ENCODE measurements at regions not wholly inside any gene's neighbourhood (a gene's known extent, or its start where the extent isn't known, plus 50 kb on each side); places are given as distances from the start of the nearest gene placed in this dataset.

GRCh38 chr13:46479283-46479682, 73.7 kb upstream of the LRCH1 start:
- Histone ChIP-seq H3K27ac (ENCODE audit: insufficient read length, low read depth, low read length) (no peak overlapping the region), H3K4ac (ENCODE audit: low read depth, low read length) (no peak overlapping the region), H3K4me1 (ENCODE audit: insufficient read depth, low read length) (no peaks in the 10 kb centered on the region), H4K8ac (replicated peaks; ENCODE audit: insufficient read length, low read depth, low read length) (no peak overlapping the region), H2BK20ac (ENCODE audit: low read depth, low read length, poor library complexity, severe bottlenecking) (no peak overlapping the region), H3K9me3 (ENCODE audit: control insufficient read depth, low read depth, low read length) (no peaks in the 10 kb centered on the region), H3K14ac (ENCODE audit: insufficient read depth, low read length) (no peak overlapping the region), H3K4me2 (ENCODE audit: insufficient read depth, insufficient read length, low read length) (no peak overlapping the region), H2BK120ac (ENCODE audit: low read depth, low read length, poor library complexity, severe bottlenecking) (no peak overlapping the region), H3T11ph (ENCODE audit: low read length) (no peak overlapping the region), H2AFZ (ENCODE audit: low read length) (no peak overlapping the region), H3K23ac (ENCODE audit: insufficient read length, low read depth, low read length) (no peak overlapping the region), H3K9ac (ENCODE audit: extremely low read depth, insufficient read length, low read length) (no peak overlapping the region), H4K20me1 (ENCODE audit: control insufficient read depth, insufficient read depth, insufficient read length) (no peaks in the 10 kb centered on the region), H4K91ac (ENCODE audit: insufficient read length, low read depth, low read length) (no peak overlapping the region), H4K5ac (ENCODE audit: insufficient read length, low read depth, low read length) (no peak overlapping the region), H3K56ac (ENCODE audit: insufficient read length, low read depth, low read length) (no peak overlapping the region), H2BK12ac (ENCODE audit: insufficient read length, low read depth, low read length) (no peak overlapping the region), H3K23me2 (ENCODE audit: insufficient read length, low read depth, low read length, poor library complexity, severe bottlenecking) (no peaks in the 10 kb centered on the region), H3K79me1 (ENCODE audit: insufficient read depth, low read depth, low read length, poor library complexity, severe bottlenecking) (no peaks in the 10 kb centered on the region), H3K79me2 (ENCODE audit: insufficient read depth, low read length) (no peaks in the 10 kb centered on the region), H3K18ac (ENCODE audit: insufficient read length, low read depth, low read length) (no peak overlapping the region), H3K27me3 (ENCODE audit: insufficient read depth, low read length) (no peaks in the 10 kb centered on the region), H2AK5ac (ENCODE audit: insufficient read length, low read length) (no peak overlapping the region), H2BK15ac (ENCODE audit: low read depth, low read length) (no peak overlapping the region), H2BK5ac (ENCODE audit: insufficient read length, low read length) (no peak overlapping the region)
- no peaks in the 10 kb centered on the region; the same call in 1 of the 2 replicates for H3K27me3 Mint-ChIP-seq (ENCODE audit: low read depth)
- WGBS (ENCODE audit: extremely low coverage, insufficient read length, low lambda C conversion rate), result no CpG with 5 or more reads among the region's 1 CpG
- no peak overlapping the region for H3K4me3 Mint-ChIP-seq
- no peaks in the 10 kb centered on the region; a peak in 1 of 5 replicates for H3K9me3 Mint-ChIP-seq
- no peak for DNase-seq
- H3K36me3 Mint-ChIP-seq (ENCODE audit: insufficient read depth in 1 of 3, low read depth in 3 of 3), result no peaks in the 10 kb centered on the region
- H3K4me1 Mint-ChIP-seq, result no peaks in the 10 kb centered on the region
- TF ChIP-seq CTCF (conservative IDR thresholded peaks at IDR 0.05), result no peak
- H3K27ac Mint-ChIP-seq, result no peak overlapping the region; a peak in 1 of 7 replicates
